Cardiac muscle cell (in vitro differentiated cells and primary cell): ENCODE measurements at regions not wholly inside any gene's neighbourhood (a gene's known extent, or its start where the extent isn't known, plus 50 kb on each side); places are given as distances from the start of the nearest gene placed in this dataset.

Experiments
- DNase-seq, 2 donors: peaks; one replicate each; pipeline versions ENCODE4 v3.0.0 to v3.0.0-alpha.2; 2010 to 2017; ENCODE audit warnings: low read depth in 1 of 2, low spot score in 1 of 2
- H3K27ac ChIP-seq: fragments of 200-600 bp; sonication (generic); 2 replicates; pipeline ENCODE4 v1.5.1; 2016
- H3K27me3 ChIP-seq: fragments of 200-600 bp; sonication (generic); 2 replicates; pipeline ENCODE4 v1.6.0; 2016; ENCODE audit warnings: control low read depth
- H3K36me3 ChIP-seq: fragments of 200-600 bp; sonication (generic); 2 replicates; pipeline ENCODE4 v1.5.1; 2016; ENCODE audit warnings: control low read depth
- H3K4me1 ChIP-seq: fragments of 200-600 bp; sonication (generic); 2 replicates; pipeline ENCODE4 v1.8.1; 2017; ENCODE audit warnings: low read depth, mild to moderate bottlenecking, mixed run types
- H3K4me3 ChIP-seq: fragments of 200-600 bp; sonication (generic); 2 replicates; pipeline ENCODE4 v1.5.1; 2016; ENCODE audit warnings: mild to moderate bottlenecking
- H3K9me3 ChIP-seq: fragments of 200-600 bp; sonication (generic); 2 replicates; pipeline ENCODE4 v1.5.1; 2017; ENCODE audit warnings: low read depth, mild to moderate bottlenecking, control low read depth
- TF ChIP-seq, protein P1 (sequence below): IDR thresholded peaks from 2 replicates; pipeline ENCODE4 v1.5.1; 2012; ENCODE audit warnings: low read depth, mild to moderate bottlenecking, low read length

DNA sequence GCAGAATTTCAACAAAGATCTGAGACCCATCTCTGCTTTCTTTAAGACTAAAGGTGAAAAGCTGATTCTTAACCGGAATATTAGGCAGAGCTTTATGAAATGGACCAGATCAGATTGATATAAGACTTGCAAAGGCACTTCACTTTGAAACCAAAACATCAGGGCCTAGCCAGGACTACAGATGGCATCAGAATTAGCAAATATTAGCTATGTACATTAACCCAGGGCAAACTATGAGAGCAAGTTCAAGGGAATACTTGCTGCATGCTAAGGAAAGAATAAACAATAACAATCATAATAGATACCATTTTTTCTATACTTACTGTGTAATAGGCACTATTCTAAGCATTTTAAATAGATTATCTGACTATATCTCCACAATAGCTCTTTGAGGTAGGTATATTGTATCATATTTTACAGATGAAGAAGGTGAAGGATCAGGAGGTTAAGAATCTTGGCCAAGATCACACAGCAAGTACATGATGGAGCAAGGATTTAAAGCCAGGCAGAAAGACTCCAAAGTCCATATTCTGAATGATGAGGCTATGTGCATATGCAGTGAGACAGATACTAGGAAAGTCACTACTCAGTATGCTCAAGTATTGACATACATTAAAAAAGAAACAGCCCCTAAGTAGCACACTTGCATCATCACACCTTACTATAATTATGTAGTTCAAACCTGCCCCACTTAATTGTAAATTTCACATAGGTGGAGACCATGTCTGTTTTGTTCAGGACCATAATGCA, 209.3 kb upstream of the PKN2 start:
- Histone ChIP-seq H3K9me3 (no peaks in the 10 kb centered on the region), H3K36me3 (no peaks in the 10 kb centered on the region), H3K4me3 (no peak overlapping the region), H3K27me3 (no peaks in the 10 kb centered on the region), H3K4me1 (peaks cover 36% of the 10 kb centered on the region), H3K27ac (no peak overlapping the region)
- DNase-seq, result no peak
- TF ChIP-seq, protein P1, sequence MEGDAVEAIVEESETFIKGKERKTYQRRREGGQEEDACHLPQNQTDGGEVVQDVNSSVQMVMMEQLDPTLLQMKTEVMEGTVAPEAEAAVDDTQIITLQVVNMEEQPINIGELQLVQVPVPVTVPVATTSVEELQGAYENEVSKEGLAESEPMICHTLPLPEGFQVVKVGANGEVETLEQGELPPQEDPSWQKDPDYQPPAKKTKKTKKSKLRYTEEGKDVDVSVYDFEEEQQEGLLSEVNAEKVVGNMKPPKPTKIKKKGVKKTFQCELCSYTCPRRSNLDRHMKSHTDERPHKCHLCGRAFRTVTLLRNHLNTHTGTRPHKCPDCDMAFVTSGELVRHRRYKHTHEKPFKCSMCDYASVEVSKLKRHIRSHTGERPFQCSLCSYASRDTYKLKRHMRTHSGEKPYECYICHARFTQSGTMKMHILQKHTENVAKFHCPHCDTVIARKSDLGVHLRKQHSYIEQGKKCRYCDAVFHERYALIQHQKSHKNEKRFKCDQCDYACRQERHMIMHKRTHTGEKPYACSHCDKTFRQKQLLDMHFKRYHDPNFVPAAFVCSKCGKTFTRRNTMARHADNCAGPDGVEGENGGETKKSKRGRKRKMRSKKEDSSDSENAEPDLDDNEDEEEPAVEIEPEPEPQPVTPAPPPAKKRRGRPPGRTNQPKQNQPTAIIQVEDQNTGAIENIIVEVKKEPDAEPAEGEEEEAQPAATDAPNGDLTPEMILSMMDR, result no peak

DNA sequence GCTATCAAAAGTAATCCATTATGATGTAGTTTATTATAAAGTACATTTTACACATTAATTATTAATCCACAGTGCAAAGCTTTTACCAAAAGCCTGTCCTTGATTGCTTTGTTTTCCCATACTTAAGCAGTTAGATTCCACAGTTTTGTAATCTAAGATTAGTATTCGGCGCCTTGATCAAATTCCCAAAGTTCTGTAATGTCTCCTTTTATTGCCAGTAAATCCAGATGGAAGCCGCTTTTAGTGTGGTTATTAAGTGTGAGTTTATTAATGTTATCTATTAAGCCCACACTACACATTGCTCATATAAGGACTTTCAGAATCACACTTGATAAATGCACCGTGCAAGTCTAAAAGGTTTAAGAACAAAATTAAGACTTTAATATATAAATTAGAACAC, 199.2 kb upstream of the PKN2 start:
- H3K27me3 ChIP-seq, result no peaks in the 10 kb centered on the region
- no peak for DNase-seq
- TF ChIP-seq, protein P1, result no peak
- H3K27ac ChIP-seq, result no peak overlapping the region
- H3K4me3 ChIP-seq, result no peak overlapping the region
- no peaks in the 10 kb centered on the region for H3K36me3 ChIP-seq
- H3K4me1 ChIP-seq, result no peaks in the 10 kb centered on the region
- H3K9me3 ChIP-seq, result no peaks in the 10 kb centered on the region

DNA sequence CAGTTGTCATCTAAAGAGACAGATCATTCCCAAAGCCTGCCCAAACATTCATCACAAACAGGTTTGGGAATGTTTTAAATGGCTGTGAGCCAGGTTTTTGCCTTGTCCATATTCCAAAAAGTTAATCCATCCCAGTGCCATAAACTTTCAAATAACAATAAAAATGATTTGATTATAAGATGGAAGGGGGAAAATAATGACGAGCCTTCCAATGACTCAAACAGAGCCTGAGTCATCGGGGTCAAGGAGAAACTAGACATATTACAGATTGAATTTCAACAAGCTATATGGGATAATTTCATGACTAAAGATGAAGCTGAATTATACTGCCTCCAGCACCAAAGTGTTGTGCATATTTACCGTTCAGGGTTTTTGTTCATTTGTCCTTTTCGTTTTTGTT, 195.8 kb upstream of the PKN2 start:
- TF ChIP-seq, protein P1, result no peak
- peaks cover 7% of the 10 kb centered on the region for H3K4me1 ChIP-seq
- no peak overlapping the region for H3K27ac ChIP-seq
- H3K4me3 ChIP-seq, result no peak overlapping the region
- H3K36me3 ChIP-seq, result no peaks in the 10 kb centered on the region
- H3K27me3 ChIP-seq, result no peaks in the 10 kb centered on the region
- no peaks in the 10 kb centered on the region for H3K9me3 ChIP-seq
- DNase-seq, result no peak

DNA sequence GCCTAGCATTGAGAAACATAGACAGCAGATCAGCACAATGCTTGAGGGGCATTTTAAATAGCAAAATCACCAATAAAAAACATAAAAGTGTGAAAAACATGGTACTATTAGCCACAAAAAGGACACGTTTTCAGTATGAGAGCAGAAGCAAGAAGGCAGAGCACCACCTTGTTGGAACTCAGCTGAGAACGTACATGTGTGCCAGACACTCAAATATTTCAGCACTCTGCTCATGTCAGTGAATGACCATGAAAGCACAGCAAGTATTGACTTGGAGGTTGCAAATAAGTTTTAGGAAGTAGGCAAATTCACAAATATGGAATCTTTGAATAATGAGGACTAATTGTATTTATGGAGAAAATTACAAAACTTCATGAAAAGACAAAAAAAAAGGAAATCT, 193.4 kb upstream of the PKN2 start:
- Histone ChIP-seq H3K4me1 (peaks cover 7% of the 10 kb centered on the region), H3K27ac (no peak overlapping the region), H3K36me3 (no peaks in the 10 kb centered on the region), H3K27me3 (no peaks in the 10 kb centered on the region), H3K9me3 (no peaks in the 10 kb centered on the region), H3K4me3 (no peak overlapping the region)
- TF ChIP-seq, protein P1, result no peak
- peak in 1 of 2 donors; percentile 57 for DNase-seq

DNA sequence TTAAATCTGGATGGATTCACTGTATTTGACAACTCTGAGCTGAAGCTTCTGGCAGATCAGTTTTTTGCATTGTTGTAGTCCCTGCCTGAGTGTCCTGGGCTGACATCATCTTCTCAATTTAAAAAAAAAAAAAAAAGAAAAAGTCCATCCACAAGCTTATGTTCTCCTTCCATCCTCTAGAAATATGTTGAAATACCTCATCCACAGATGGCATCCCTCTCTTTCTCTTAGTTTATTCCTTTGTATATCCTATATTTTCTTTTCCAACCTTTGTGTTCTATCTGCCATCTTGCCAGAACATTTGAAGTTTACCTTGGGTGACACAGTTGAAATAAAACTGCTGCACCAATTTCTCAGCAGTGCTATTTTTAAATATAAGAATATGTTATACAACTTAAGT, 184.4 kb upstream of the PKN2 start:
- Histone ChIP-seq H3K27ac (no peak overlapping the region), H3K9me3 (no peaks in the 10 kb centered on the region), H3K27me3 (no peaks in the 10 kb centered on the region), H3K4me3 (no peak overlapping the region), H3K4me1 (no peaks in the 10 kb centered on the region), H3K36me3 (no peaks in the 10 kb centered on the region)
- no peak for DNase-seq
- TF ChIP-seq, protein P1, result no peak
